Amygdala (tissue), 56 donors: ENCODE measurements at regions not wholly inside any gene's neighbourhood (a gene's known extent, or its start where the extent isn't known, plus 50 kb on each side); places are given as distances from the start of the nearest gene placed in this dataset.

Experiments used
- DNase-seq, 56 donors: peaks; one replicate each; lab custom pipeline; 2025; lab: John Stamatoyannopoulos, UW

DNA sequence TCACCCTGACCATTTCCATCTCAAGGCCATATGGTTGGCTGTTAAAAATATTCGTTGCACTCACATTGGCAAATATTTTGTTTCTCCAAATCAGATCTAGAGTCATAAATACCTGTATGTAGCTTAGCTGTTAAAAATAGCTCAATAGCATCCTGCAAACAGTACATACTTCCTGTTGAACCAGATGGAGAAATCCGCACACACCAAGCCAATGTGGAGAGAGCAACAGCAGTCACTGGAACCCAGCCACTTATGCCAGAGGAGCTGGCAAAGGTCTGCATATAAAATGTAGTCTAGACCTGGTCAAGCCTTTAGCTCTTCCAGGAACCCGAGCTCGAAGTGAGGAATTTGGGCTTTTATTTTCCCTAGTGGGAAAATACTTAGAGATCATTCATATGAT is 146.4 kb upstream of the KCNJ16 start:
- no peak for DNase-seq

DNA sequence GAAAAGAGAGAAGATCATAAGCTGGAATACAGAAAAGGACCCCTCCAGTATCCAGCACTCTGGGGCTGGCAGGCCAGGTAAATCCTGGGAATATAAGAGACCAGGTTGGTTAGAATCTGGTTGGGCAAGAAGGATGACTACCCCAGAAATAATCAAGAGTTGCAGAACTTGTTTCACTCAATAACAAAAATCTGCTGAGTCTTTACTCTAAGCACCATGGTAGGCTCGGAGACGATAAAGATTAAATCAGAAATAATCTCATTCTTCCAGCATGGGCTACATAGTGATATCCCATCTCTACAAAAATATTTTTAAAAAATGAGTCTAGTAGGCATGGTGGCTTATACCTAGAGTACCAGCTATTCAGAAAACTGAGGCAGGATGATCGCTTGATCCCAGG is 138.0 kb upstream of the KCNJ16 start:
- DNase-seq: no peak

DNA sequence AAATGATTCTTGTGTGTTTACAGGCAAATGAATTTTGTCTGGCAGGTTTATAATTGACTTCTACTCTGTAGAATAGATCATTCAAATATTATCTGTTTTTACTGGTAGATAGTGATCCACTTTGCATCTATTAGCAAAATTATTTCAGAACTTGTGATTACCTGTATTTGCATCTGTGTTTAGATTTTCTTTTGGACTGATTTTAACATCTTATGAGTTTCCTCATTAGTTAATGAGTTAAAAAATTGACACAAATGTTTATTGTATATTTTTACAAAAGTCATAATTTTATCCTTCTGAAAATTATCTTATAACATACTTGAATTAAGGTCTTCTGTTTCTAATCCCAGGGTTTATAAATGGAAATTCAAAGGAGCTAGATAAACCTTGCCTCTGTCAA is 132.0 kb upstream of the KCNJ16 start:
- no peak for DNase-seq

DNA sequence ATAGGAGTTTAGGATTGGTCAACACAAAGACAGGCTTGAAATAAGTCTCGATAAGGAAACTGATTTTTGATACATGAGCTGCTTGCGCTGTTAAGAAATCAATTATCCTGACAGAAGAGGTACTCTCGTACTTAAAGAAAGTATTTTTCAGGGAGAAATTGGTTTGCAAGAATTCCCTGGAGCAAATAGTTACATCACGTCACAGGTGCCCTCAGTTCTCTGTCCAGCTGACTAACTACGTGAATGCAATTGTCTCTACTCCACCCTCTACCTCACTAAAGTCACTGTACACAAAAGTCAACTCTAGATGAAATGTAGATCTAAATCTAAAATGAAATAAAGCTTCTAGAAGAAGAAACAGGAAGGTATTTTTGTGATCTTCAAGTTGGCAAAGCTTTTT is 130.6 kb upstream of the KCNJ16 start:
- DNase-seq: no peak

DNA sequence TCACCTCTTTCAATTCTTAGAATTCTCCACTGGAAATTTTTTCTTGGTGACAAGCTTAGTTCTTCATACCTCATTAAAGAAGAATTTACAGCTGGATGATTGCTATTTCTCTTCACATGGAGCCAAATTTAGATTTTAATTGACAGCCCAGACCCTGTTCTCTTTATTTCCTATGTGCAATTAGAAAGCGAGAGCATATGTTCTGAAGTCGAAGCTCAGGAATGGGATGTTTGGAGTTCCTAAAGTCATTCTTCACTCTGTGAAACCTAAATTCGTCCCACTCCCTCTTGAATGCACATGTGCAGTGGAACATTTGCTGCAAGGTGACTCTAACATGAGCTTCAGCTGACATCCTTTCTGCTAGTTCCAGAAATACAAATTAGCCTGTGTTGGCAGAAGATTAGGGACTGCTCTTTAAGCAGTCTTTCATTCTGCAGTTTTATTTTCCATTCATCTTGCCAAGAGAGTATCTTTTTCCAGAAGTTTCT is 129.3 kb upstream of the KCNJ16 start:
- no peak for DNase-seq

DNA sequence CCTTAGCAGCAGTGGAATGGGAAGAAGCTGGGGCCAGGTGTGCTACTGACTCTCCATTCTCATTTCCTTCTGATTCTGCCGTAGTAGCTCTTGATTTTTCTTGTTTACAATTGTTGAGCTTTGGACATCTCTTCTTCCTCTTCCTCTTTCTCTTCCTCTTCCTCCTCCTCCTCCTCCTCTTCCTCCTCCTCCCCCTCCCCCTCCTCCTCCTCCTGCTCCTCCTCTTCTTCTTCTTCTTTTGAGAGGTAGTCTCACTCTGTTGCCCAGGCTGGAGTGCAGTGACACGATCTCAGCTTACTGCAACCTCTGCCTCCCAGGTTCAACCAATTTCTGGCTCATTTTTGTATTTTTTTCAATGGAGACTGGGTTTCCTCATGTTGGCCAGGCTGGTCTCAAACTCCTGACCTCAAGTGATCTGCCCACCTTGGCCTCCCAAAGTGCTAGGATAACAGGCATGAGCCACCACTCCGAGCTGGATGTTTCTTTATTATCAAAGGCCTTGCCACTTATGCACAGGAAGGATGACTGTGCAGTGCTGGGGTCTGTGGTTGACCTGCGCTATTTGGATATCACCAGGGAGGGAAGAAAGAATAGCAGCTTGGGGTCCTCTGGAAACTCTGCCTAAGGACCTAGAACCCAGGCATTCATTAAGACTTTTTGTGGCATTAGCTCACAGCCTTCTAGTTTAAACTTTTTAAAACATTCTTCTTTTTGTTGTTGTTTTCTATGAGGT is 127.8 kb upstream of the KCNJ16 start:
- no peak for DNase-seq

DNA sequence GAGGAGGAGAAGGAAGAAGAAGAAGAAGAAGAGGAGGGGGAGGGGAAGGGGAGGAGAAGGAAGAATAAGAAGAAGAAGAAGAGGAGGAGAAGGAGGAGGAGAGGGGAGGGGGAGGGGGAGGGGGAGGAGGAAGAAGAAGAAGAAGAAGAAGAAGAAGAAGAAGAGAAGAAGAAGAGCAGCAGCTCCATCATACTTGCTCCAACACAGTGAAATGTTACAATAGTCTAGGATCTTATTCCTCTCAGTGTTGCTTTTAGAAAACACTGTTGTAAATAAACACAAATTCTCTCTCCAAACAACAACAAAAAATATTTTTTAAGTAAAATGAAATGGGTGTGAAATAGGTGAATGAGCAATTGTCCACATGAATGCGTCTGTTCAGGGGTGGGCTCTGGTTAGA is 126.6 kb upstream of the KCNJ16 start:
- DNase-seq: no peak

DNA sequence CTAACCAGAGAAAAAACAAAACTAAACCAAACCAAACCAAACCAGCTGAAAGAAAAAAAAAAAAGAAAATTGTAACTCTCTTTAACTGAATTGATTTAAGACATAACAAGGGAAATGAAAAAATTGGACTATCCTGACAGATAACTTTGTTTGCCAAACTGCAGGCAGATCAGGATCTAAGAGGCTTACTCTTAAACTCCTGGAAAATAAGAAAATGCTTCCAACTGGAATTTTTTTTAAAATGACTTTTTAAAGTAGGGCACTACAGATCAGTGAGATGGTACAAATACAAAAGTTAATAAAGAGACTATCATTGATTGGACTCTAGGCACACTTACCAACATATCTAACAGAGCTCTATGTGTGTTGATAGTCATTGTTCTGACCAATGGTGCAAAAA is 125.5 kb upstream of the KCNJ16 start:
- DNase-seq: no peak

DNA sequence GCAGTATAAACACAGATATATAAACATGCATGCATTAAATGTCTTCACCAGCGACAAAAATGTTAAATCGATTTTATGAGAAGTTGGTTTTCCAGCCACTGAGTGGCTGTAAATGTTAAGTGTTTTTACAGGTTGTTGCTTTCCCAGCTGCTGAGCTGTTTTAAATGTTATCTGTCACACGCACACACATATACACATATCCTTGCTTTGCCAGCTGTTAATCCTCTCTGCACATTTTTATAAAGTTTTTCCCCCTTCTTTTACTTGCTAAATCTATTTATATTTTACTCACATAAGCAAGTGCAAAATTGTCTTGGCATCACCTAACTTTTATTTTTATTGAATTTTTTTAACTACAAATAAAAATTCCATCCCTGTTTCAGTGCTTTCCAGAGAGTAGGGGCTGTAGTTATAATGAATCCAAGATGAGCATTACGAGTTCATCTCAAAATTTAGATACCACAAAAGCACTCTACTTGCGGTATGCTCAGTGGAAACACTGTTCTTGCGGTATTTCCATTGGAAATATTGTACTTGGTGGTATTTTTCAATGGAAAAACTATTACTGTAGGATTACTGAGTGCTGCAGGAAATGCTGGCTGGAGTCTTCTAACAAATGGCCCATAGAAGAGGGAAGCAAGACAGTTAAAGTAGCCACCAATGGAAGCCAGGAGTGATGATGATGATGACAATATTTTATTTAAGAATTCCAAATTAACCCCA is 124.9 kb upstream of the KCNJ16 start:
- no peak for DNase-seq

DNA sequence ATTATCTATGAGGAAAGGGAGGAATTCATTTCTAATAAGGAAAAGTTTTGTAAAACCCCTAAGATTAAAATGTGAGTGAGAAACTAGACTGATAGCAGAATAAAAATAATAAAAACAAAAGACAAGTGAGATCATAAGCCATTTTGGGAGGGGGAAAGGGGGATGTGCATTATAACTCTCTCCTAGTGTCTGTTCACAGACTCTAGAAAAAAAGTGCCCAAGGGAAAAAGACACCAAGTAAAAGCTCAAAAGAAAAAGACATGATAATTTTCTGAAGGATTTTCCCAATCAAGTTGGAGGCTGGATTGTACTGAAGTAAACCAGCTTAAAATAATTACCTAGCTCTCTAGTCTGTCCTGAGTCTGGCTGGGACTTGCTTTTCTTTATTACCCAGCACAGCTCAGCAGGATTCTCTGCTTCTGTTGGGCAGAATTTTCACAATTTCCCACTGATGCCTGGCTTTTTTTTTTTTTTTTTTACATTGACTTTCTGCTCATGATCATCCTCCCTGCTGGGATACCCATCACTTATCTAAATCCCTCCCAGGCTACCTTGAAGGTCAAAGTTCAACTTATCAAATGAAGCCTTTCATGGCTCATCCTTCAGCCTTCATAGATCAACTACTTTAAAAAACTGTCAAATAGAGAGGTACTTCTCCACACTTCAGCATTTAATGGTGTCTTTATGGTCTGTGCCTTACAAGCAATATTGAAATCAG is 124.2 kb upstream of the KCNJ16 start:
- DNase-seq: no peak

DNA sequence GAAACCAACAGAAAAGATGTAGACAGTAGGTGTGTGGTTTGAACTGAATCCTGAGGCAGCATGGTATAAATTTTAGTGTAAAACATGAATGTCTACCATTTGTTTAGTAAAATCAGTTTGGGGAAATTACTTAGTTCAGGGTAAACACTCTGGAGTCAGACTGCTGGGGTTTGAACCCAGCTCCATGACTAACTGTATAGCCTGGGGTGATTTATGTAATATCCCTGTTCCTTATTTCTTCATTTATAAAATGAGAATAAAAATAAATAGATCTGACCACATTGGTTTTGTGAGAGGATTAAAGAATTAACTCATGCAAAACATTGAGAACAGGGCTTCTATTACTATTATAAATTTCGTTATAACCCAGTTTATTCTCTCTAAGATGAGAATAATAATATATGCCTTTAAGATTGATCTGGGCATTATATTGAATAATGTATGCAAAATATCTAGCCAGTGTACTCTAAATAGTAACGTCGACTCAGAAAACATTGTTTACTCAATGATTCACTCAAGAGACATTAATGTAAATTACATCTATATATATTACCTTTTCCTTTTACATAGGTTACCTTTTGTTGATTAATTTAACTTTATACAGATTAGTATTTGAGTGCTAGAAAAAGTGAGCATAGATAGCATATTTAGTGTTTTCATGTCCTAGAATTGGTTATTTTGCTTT is 120.6 kb upstream of the KCNJ16 start:
- no peak for DNase-seq

DNA sequence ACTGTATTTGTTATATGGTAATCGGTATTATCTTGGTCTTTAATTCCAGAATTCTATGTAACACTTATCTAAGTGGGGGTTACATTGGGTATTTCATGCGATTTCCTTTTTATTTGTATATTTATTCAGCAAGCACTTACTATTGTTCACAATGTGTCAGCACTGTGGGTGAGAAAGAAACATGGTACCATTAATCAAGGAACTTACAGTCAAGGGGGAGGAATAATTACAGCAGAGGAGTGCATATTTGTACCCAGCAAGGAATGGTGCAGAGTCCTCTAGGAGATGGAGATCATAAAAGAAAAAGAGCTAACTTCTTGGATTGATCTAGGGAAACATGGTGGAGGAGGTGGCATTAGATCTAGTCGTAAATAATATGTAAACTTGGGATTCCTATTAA is 117.0 kb upstream of the KCNJ16 start:
- no peak for DNase-seq

DNA sequence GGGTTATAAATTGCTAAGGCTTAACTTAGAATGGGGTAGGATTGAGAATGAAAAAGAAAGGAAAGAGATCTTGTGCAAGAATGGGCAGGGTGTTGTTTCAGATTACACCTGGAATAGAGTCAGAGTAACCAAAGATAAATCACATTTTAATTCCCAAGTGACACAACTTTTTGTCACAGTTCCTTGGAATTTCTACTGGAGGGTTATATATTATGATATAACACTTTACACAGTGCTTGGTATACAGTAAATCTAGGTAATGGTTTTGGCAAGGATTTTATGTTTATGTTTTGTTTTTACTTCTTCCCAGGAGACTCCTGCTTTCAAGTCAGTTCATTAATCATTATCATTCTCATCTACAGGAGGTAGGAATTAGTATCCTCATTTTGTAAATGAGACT is 115.7 kb upstream of the KCNJ16 start:
- DNase-seq: no peak

DNA sequence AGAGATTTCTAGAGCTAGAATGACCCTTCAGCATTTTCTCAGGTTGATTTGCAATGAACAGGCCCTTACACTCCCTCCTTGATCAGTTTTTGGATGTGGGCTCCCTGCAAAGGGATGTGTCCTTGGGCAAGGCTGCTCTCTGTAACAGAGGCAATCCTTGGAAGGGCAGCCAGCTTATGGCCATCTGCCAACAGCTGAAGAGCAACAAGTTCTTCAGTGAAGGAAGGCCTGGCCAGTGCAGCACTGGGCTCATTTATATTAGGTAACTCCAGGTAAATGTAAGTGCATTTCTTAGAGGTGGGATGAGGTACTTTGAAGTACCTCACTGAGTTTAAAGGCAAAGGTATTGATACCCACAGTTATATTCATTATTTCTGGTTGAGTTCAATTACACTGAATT is 114.3 kb upstream of the KCNJ16 start:
- DNase-seq: peak in 5 of 56 donors; percentile 0 to 17 (median 1)

DNA sequence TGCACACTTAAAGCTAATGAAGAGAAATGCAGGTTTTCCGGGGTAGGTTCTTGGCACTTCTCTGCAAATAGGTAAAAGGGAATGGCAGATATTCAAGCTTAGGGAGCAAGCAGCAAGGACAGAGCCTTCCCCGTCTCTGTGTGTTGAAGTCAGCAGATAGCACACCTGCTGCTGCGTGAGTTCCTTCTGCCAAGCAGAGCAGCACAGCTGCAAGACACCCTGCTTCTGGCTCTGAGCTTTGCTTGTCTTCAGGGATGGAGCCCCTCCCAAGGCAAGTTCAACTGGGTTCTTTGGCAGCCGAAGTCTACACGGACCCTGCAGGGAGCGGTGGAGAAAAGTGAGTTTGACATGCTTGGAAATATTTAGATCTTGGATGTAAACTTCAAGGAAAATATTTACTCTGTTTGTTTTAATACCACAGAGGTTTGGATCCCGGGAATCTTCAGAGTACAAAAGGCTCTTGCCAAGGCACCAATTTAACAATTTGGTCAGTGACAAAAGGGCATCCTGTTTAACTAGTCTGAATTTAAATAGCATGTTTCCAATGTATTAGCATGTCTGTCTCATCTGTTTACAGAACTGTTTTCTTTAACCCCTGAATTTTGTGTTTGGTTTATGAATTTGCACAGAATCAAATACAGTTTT is 113.4 kb upstream of the KCNJ16 start:
- DNase-seq: peak in 9 of 56 donors; percentile 1 to 15 (median 3)

DNA sequence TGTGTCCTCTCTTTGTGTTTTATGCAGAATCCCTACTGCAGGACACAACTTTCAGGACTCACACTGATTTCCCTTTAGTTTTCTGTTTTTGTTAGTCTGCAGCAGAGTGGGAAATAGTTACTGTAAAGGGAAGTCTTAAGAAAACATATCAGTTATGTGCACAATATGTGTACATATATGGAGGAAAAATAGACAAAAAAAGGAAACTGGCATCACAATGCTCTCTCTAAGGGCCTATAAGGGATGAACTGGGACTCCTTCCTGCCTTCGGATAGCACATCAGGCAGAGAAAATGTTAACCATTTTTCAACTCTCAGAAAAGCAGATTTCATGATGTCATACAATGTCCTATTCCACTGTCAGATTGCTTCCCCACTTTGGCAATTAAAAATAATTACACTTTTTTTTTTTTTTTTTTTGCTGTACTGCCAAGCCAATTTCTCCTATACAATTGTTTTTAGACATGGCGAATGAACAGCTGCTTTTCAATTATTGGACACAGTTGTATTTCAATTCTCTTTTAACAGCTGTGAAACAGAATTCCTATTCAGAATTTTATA is 112.5 kb upstream of the KCNJ16 start:
- DNase-seq: no peak

DNA sequence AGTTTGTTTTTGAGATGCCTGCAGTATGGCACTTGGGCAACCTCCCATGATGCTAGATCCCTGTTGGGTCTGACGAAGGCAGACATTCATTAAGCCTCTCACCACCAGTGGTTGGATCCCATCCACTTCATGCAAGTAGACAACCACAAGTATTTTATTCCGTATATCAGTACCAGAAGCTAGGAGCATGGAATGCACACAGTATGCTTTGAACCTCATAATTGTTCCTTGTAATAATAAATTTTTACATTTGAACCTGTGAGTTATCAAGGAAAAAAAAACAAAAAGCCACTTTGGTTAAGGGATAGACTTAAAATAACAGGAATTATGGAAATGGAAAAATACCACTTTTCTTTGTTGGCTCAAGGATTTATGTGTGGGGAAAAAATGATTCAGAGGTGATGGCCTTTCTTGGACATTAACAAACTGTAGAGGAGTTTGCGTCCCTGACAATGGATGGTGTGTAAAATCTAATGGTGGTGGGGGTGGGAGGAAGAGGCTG is 107.1 kb upstream of the KCNJ16 start:
- DNase-seq: no peak

DNA sequence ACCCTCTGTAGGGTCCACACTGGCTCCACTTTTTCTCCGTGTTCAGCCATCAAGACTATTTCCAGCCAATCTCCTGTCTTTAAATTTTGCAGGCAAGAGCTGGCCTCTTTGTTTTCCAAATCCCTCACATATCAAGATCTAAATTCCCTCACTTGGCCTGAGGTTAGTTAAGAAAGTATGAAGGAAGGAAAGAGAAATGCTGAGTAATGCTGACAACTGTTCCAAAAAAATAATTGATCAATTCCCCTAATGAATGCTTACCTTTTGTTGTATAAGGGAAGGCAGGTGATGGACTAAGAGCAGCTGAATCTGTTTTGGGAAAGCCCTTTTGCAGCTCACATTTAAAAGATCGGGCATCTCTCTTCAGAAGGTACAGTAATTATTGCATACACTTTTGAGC is 105.1 kb upstream of the KCNJ16 start:
- no peak for DNase-seq

DNA sequence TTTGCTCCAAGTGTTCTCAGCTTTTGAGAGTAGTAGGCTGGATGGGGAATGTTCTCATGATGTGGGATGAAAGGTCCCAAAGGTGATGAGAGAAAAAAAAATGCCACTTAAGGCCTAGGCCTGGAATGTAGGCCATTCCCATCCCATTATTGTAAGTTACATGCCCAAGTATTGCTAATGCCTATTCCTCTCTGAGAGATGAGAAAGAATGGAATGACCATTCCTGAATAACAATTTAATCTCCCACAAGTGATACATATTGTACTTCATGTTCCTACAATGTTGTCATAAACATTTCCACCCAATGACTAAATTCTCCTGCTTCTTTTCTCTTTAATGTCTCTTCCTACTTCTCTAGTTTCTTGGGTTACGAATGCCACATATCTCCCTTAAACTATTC is 102.8 kb upstream of the KCNJ16 start:
- DNase-seq: no peak

DNA sequence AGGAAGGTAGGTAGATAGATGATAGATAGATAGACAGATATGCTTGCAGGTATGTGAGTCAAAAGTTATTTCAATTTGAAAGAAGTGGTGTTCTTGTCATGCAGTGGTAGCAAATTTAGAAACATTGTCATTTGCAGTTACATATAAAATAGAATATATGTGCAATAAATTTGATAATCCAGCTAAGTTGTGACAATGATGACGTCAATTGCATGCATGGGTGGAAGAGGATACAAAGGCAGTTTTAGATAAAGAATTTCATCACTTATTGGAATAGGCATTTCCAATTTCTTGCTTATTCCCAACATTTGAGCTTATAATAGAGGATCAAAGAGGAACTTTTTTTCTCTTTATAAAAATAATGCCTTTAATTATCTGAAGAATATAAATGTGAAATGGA is 99.2 kb upstream of the KCNJ16 start:
- DNase-seq: no peak
